GM18511 (cell line): ENCODE measurements at regions not wholly inside any gene's neighbourhood (a gene's known extent, or its start where the extent isn't known, plus 50 kb on each side); places are given as distances from the start of the nearest gene placed in this dataset.
"Not testable (repeated sequence)": the region's sequence is repeated elsewhere in the genome, so short reads cannot be mapped to it uniquely, and the experiment has no call there.

Experiments used
- ATAC-seq: cut with Tn5 transposase; IDR thresholded peaks from one replicate; pipeline ENCODE4 v1.9.1; 2021; ENCODE audit warnings: mild to moderate bottlenecking, moderate library complexity; ENCODE audit not compliant: unreplicated experiment

- ATAC-seq, result no peak
Observed at GRCh38 chr15:96207377-96208006, 123.0 kb upstream of the NR2F2 start.

GRCh38 chr15:96209285-96209735, 121.2 kb upstream of the NR2F2 start:
- ATAC-seq, result no peak

GRCh38 chr15:96213045-96213444, 117.5 kb upstream of the NR2F2 start:
- ATAC-seq, result no peak

GRCh38 chr15:96213896-96214295, 116.6 kb upstream of the NR2F2 start:
- no peak for ATAC-seq

- ATAC-seq, result not testable (repeated sequence)
Observed at GRCh38 chr15:96216481-96216880, 114.0 kb upstream of the NR2F2 start.

GRCh38 chr15:96217983-96218382, 112.5 kb upstream of the NR2F2 start:
- no peak for ATAC-seq

- no peak for ATAC-seq
Observed at GRCh38 chr15:96218623-96219455, 111.7 kb upstream of the NR2F2 start.

GRCh38 chr15:96219681-96220080, 110.8 kb upstream of the NR2F2 start:
- no peak for ATAC-seq

- no peak for ATAC-seq
Observed at GRCh38 chr15:96220657-96221056, 109.8 kb upstream of the NR2F2 start.

- no peak for ATAC-seq
Observed at GRCh38 chr15:96222981-96223380, 107.5 kb upstream of the NR2F2 start.

GRCh38 chr15:96223939-96224338, 106.6 kb upstream of the NR2F2 start:
- ATAC-seq, result no peak

- no peak for ATAC-seq
Observed at GRCh38 chr15:96225642-96226259, 104.7 kb upstream of the NR2F2 start.

- no peak for ATAC-seq
Observed at GRCh38 chr15:96230526-96231181, 99.8 kb upstream of the NR2F2 start.

- no peak for ATAC-seq
Observed at GRCh38 chr15:96232335-96232734, 98.2 kb upstream of the NR2F2 start.

- ATAC-seq, result no peak
Observed at GRCh38 chr15:96234109-96234892, 96.2 kb upstream of the NR2F2 start.

GRCh38 chr15:96237002-96237401, 93.5 kb upstream of the NR2F2 start:
- ATAC-seq, result no peak

- no peak for ATAC-seq
Observed at GRCh38 chr15:96242761-96243160, 87.7 kb upstream of the NR2F2 start.

GRCh38 chr15:96243701-96244100, 86.8 kb upstream of the NR2F2 start:
- ATAC-seq, result no peak

- ATAC-seq, result no peak
Observed at GRCh38 chr15:96245252-96245651, 85.2 kb upstream of the NR2F2 start.

GRCh38 chr15:96246057-96246456, 84.4 kb upstream of the NR2F2 start:
- no peak for ATAC-seq
